Left renal pelvis (tissue), 4 donors: ENCODE measurements at regions not wholly inside any gene's neighbourhood (a gene's known extent, or its start where the extent isn't known, plus 50 kb on each side); places are given as distances from the start of the nearest gene placed in this dataset.
"Not testable (repeated sequence)": the region's sequence is repeated elsewhere in the genome, so short reads cannot be mapped to it uniquely, and the experiment has no call there.

ENCODE experiments used
- DNase-seq, 4 donors: peaks; one replicate each; pipeline ENCODE4 v3.0.0-alpha.2; 2013; ENCODE audit warnings: low read depth in 4 of 4, low spot score in 3 of 4

DNA sequence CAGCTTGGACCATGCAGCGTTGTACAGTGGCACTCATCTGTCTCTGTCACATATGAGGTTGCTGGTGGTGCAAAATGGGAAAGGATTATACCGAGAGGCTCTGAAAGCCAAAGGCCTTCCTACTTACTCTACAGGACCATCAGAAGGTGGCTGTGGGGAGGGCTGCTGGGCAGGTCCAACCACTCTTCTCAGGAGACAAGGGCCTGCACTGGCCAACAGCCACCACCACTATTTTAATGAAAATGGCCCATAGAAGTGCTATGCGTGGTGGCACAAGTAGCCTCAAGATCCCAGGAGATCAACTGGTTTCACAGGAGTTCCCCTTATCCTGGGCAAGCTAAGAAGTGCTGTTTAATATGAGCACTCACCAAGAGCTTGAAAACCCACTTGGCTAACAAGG lies 52.3 kb downstream of the MRPL57 start:
- no peak for DNase-seq

DNA sequence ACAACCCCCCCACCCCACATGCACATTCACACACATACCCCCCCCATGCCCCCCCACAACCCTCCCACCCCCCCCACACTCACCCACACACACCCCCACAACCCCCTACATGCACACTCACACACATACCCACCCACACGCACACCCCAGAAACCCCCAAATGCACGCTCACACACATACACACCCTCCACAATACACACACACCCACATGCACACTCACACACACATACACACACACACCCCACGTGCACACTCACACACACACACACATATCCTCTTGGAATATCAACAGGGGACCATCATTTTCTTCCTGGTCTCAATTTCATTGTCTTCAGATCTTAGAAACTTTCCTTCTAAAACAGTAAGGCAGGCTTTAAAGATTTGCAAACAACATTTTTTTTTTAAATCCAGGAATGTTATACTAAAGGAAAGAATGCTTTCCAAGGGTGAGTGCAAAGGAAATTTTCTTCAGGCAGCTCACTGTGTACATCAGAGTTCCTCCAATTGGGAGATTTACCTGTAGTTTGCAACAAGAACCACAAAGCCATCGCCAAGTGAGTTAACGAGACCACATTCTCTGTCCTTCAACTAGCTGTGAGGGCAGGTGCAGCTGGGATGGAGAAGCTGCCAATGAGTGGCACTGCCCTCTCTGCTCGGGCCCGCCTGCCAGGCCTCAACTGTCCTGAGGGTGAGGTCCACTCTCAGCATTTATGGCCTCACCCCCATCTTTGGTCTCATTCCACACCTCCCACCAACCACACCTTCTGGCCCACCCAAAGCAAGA lies 53.0 kb downstream of the MRPL57 start:
- DNase-seq = no peak

DNA sequence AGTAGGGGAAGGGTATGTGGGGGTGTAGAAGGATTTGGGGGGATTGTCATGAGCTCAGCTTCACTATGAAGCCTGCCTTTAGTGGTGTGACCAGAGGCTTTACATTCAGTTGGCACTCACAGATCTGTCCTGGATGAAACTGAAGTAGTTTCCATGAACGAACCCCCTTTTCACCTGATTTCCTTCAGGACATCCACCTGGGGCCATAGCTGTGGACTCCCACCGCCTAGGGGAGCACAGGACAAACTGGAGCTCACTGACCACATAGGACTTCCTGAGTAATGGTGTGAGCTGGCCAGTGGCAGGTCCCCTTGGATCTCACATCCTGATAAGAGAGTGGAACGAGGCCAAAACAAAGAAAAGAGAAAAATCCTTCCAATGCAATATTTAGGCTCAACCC lies 54.1 kb downstream of the MRPL57 start:
- DNase-seq = no peak

DNA sequence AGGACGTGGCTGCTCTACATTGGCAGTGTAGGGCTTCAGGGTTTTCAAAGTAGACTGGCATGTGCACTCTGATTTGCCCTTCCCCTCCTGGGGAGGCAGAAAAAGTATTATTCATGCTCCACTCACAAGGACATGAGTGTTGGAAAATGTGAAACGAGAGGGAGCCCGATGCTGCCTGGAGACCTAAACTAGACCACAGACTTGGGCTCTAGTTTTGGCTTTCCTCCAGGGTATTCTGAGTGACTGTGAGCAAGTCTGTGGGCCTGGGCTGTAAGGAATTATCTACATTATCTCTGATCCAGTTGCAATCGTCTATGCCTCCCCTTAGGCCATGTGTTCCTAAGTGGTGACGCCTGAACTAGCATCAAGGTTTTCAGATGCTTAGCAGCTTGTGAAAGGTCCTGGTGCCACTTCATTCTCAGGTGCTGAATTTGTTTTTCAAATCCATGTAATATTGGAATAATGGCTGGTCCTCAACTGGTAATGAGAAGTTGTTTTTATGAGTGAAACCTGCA lies 55.0 kb downstream of the MRPL57 start:
- no peak for DNase-seq

DNA sequence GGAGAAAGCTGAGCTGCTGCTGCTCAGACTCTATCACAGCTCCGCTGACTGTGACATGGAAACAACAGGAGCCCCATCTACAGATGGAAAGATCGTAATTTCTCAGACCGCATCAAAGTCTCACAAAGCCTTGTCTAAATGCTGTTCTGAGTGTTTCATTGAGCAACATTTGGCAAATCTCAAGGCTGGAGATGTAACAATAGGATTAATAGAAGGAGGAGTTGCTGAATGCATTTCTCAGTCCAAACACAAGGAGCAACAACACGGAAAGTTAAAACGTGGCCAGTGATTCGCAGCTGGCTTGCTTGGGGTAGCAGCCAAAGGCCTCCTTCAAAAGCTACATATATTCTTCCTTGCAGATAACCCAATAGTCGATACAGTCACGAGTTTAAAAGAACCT lies 55.7 kb downstream of the MRPL57 start:
- DNase-seq = no peak

DNA sequence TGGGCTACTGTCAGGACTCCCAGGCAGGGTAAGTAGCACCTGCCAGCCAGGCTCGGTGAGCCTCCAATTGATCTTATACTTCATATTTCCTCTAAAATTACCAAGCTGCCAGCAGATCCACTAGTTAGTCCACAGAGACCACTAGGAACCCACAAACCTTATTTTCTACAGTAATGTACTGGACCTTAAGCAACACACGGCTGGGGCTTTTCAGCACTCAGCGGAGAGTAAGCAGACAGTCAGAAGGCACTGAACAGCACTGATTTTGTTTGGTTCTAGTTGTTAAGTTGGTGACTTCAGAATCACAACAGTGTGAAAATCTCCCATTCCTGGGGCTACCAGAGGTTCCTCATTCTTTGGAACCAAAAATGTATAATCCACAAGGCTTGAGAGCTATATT lies 56.1 kb downstream of the MRPL57 start:
- no peak for DNase-seq

DNA sequence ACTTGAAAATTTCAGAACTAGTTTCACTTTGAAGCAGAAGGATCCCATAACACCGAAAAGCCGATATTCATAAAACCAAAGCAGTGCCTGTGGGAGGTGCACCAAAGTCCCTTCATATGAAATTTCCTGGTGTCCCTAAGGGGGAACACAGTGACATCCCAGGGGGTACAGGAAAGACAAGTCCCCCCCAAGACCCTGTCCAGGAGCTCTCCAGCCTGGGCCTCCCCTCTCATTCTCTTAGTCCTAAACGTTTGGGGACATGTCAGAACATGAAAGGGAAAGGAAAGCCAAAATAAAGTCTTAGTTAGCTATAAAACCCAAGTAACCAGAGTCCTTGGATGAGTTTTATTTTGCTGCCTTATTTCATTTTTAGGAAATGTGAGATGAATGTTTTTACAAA lies 56.6 kb downstream of the MRPL57 start:
- DNase-seq = no peak

DNA sequence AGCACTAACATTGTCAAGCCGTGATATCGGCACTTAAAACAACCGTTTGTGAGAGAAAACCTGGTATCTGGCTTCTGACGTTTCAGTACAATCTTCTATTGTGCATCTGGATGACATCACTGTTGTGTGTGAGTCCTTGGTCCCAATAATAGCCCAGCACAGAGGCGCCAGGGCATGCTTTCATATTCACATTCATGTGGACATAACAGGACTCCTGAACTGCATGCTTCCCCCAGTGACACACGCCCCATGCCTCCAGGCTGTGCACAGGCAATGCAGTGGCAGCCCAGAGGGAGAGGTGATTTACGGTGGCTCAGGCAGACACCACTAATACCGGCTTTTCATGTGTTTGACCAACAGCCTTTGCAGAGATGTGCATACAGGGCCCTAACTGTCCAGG lies 58.1 kb downstream of the MRPL57 start:
- no peak for DNase-seq

DNA sequence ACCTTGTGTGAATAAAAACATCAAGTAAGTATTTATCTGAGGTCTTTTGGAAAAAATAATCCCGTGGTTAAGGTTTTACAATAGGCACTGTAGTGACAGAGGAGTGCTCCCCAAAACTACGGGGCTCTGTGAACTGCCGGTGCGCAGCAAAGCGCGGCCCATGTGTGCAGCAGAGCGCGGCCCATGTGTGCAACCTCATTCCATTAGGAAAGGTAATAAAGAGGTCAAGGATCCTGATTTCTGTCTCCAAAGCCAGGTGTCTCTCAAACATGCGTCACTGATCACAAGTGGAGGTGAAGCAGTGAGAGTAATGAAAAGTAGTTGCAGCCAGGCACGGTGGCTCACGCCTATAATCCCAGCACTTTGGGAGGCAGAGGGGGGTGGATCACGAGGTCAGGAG lies 58.7 kb downstream of the MRPL57 start:
- DNase-seq = no peak

DNA sequence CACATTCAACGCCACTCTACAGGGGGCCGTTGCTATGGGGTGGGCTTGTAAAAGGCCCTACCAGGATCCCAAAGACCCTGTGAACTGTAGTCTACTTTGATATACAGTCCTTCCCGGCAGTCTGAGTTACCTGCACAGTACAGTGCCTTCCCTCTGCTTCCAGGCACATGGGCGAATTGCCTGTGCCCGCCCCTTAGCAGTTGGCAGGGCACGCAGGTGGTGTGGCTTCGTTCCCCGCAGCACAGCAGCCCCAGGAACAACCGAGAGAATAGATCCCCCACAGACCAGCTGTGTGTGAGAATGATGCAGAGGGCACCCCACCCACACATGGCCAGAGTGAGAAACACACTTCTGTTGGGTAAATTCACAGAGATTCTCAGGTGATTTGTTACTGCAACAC lies 60.6 kb downstream of the MRPL57 start:
- no peak for DNase-seq

DNA sequence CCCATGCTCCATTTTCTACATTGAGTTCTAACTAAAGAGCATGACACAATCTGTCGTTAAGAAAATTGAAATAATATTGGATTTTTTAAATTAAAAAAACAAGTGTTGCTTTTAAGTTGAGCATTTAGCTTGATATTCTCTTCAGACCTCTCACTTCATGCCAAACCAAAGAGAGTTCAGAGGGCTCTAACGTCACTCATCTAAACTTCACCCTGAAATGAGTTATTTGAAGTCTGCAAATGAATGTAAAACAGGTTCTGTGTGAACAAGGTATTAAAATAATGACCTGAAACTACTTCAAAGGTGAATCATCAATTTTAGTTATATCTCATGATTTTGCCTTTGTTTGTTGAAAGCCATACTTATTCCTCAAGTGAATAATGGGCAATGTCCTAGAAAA lies 61.8 kb downstream of the MRPL57 start:
- DNase-seq = no peak

DNA sequence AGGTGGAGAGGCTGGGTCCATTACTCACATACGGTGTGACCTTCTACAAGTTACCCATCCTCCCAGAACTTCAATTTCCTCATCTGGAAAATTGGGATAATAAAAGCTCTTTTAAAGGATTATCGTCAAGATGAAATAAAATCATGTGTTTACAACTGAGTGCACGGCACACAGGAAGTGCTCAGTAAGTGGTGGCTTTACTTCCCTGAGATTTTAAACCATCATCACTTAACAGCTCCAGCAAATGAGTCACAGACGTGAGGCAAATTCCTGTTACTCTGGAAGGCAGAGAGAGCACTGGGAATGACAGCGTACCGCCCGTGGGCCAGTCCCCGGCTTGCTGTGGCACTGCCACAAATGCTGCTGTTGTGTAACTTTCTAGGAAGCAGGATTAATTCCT lies 64.1 kb downstream of the MRPL57 start:
- DNase-seq = no peak

DNA sequence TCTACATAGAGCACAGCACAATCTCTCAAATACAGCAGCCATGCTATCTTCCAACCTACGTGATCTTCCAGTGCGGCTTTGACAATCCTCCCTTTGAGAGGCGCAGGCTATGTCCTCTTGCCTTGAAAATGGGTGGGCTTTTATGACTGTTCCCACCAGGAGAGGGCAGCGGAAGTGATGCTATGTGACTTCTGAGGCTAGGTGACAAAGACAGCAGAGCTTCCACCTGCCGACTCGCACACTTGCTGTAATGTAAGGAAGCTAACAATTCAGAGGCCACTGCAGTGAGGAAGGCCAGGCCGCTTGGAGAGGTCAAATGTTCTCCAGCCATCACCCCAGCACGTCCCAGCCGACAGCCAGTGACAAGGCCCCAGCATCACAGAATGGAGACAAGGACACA lies 65.8 kb downstream of the MRPL57 start:
- DNase-seq = no peak

DNA sequence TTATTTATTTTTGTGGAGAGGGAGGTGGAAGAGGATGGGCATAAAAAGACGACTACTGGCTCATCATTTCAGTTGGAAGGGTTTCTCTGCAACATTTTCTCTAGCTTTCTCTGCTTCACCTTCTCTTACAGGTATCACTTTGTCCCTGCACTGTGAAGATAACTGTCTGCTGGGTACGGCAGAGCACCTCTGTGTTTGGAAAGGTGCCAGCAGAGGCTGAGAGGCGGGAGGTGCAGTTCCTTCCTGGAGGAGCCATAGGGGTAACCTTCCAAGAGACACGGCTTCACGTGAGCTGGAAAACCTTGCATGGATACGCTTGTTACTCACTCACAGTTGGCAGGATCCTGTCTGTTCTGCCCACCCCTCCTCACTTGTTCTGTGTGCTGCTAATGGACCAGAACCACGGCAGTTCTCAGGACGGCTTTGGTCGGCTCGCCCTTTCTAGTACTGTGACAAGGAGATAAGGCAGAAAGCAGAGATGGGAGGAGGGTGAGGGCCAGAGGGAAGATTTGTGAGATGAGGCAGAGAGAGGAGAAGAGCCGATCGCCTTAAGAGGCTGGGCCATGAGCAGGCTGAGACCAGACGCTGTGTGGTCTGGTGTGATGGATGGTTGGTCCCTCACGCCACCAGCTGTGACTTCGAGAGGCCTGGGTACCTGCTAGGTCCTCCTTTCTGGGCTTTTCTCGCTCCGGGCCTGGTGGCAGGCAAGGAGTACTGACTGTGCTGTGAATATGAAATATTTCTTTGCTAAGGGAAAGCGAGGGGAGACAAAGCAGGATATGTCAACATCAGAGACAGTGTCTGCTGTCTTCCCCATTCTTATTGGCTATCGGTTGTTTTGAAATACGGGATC lies 66.8 kb downstream of the MRPL57 start:
- no peak for DNase-seq

DNA sequence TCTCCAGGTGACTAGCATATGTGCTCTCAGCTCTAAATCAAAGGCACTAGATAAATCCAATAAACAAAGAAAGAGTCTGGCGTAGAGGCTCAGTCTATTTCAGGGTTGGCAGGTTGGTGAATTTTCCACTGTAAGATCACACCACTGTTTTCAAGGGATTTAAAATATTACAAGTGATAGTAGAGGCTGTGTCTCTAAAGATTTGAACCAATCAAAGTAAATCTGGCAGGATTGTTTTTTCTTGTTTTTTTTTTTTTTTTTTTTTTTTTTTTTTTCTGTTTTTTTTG lies 67.4 kb downstream of the MRPL57 start:
- DNase-seq = not testable (repeated sequence)

DNA sequence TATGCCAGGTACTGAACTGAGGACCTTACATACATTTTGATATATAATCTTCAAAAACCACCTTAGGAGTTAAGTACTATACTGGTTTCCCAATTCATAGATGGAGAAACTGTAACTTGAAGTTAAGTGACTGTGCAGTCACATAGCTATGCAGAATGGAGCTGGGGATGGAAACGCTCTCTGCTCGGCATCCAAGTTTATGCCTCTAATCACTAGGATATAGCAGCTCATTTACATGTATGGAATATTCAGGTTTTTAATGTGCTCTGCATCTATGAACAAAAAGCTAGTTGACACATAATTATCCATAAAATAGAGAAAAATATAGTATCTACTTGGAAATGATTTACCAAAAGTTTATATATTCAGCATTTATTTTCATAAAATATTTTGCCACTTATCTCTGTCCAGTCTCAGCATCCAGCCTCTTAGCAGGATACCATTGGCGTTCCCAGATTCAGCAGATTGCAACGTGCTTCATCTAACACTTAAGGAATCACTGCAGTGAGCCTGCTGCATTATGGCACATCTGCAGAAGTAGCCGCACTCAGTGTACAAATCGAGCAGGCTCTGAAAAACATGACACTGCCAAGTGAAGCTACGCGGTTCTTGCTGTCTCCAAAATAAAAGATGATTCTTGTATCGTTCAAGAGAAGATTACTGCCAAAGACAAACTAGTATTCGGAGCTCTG lies 70.4 kb downstream of the MRPL57 start:
- DNase-seq = no peak

DNA sequence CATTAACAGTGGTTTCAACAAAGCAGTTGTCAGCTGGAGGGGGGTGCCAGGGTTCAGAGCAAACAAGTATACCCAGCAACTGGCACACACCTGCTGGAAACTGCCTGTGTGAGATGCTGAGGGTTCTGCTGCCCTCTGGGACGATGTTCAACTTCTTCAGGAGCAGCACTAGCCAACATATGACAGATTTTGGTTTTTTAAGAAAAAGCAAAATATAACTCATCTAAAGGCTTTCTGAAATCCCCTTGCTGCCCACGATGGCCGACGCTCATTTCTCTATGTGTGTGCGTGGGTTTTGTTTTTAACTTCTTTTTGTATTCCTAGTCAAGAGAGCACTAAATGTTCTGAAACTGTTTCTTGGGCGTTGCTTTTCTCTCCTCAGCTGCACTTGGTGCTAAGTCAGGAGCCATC lies 79.9 kb downstream of the MRPL57 start:
- DNase-seq = no peak

DNA sequence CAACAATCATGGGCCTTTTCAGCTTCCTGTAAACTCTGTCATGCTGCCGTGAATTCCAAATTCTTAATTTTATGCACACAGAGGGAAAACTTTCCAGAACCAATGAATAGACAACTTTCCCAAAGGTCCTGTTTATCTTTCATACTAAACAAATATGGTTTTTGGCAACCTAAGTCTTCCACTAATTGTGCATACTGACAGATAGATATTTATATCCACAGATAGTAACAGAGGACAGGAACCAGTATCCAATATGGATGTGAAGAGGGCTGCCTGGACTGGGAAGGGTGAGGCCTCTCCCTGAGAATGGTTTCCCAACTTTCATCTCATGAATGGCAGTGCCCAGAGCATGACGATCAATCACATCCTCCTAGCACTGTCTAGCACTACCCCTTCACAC lies 80.4 kb downstream of the MRPL57 start:
- DNase-seq = no peak

DNA sequence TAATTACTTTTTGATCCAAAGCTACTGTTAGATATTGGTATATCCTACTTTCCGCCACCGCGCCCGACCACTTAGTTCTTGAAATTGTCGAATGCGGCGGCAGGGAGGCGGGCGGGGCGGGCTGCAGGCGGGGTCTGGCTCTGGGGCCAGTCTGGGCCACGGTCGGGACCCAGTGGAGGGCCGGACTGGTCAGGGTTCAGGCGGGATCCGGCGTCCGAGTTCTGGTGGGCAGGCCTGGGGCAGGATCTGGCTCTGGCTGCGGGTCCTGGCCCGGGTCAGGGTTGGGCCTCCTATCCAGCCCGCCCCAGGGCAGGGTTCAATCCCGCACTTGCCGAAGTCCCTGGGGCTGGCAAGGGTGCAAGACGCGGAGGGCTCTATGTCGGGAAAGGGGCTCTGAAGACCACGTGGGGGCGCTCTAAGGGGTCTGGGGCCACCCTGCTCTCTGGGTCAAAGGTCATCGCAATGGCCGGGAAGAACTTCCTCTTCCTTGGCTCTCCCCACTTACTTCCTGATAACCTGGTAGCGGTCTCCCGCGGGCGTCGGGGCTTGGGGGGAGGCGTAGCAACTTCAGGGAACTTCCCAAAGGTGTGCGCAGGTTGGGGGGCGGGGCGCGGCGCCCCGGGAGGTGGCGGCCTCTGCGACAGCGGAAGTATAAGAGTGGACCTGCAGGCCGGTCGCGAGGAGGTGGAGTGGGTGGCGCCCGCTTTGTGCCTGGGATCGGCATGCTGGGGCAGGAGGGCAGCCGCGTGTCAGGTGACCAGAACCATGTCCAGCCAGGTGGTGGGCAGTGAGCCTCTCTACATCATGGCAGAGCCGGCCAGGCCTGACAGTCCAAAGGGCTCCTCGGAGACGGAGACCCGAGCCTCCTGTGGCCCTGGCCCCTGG lies 83.4 kb downstream of the MRPL57 start:
- no peak for DNase-seq

DNA sequence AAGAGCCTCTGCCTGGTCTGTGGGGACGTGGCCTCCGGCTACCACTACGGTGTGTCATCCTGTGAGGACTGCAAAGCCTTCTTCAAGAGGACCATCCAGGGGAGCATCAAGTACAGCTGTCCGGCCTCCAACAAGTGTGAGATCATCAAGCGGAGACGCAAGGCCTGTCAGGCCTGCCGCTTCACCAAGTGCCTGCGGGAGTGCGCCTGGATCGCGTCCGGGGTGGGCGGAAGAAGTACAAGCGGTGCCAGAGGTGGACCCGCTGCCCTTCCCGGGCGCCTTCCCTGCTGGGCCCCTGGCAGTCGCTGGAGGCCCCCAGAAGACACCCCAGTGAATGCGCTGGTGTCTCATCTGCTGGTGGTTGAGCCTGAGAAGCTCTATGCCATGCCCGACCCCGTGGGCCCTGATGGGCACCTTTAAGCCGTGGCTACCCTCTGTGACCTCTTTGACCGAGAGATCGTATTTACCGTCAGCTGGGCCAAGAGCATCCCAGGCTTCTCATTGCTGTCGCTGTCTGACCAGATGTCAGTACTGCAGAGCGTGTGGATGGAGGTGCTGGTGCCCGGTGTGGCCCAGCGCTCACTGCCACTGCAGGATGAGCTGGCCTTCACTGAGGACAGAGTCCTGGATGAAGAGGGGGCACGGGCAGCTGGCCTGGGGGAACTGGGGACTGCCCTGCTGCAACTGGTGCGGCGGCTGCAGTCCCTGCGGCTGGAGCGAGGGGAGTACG lies 84.3 kb downstream of the MRPL57 start:
- not testable (repeated sequence) for DNase-seq
